ENCODE measurements at regions not wholly inside any gene's neighbourhood (a gene's known extent, or its start where the extent isn't known, plus 50 kb on each side); places are given as distances from the start of the nearest gene placed in this dataset.

DNA sequence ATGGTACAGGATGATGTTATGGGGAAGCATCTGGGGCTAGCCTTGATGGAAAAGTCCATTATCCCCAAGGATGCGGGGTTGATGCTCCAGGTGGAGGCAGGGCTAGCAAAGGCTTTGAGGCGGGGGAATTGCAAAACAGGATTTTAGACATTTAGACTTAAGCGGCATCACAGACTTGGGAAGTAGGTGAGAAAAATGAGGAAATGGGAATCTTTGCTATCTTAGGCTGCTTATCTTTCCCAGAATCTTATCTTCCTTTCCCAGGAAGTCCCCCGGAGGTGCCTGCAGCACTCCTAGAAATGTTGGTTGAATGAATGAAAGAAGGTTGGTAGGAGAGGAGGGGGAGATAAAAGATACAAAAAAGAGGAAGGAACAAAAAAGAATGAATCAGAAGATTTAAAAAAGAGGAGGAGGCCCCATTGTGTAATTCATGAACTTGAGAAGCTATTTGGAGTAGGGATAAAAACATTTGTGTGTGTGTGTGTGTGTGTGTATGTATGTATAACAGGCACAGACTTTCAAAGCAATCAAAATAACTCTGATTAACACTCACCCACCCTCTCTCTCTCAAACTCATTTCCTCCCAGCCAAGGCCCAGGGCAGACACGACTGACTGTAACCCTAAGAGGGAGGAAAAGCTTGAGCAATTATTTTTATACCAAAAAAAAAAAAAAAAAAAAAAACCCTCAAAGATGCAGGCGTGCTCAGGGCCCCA, 62.5 kb upstream of the TBX3 start:
- no peak overlapping the region for H3K4me3 ChIP-seq (ENCODE audit: low read depth in 1 of 3, low read length in 3 of 3)
- 59% methylated on average over 6 of the region's 6 CpGs for WGBS
- no peak overlapping the region for H3K9ac ChIP-seq (ENCODE audit: low read depth in 1 of 2, low read length in 2 of 2)

DNA sequence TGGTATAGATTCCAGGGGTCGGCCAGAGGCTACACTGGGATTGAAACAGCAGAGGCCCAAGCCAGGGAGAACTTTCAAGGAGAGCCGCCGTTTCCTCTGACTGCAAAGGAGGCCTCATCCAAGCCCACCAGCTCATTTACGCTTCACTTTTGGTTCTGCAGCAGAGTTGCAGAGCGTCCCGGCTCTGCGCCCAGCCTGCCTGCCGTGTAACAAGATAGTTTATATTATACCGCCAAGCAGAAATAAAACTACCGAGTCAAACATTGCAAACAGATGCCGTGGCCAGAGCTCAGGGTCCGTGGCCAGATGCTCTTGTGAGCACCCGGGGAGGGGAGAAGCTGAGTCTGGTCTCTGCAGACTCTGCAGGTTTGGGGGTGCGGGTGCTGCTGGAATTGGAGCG, 60.7 kb upstream of the TBX3 start:
- WGBS: 86% methylated on average over 15 of the region's 15 CpGs

More for the DNA sequence above, 62.5 kb upstream of the TBX3 start:
- no peaks in the 10 kb centered on the region for H3K9me3 ChIP-seq (ENCODE audit: control insufficient read depth in 4 of 4, low read length in 3 of 4)
- no peaks in the 10 kb centered on the region for H3K4me1 ChIP-seq (ENCODE audit: control insufficient read depth in 4 of 4, insufficient read depth in 4 of 4, low read length in 3 of 4)
- no peak for DNase-seq (ENCODE audit: low spot score)
- no peak overlapping the region for H3K27ac ChIP-seq (ENCODE audit: low read depth in 1 of 2, low read length in 2 of 2)
- no peaks in the 10 kb centered on the region for H3K36me3 ChIP-seq (ENCODE audit: control insufficient read depth in 4 of 4, insufficient read depth in 3 of 4, low read depth in 1 of 4, low read length in 3 of 4)
- TF ChIP-seq FOXA2 (IDR thresholded peaks at IDR 0.05) (no peak), EGR1 (IDR thresholded peaks at IDR 0.05; ENCODE audit: low read depth in 2 of 2) (no peak), NR2F2 (IDR thresholded peaks at IDR 0.05) (no peak), HNF4A (conservative IDR thresholded peaks at IDR 0.05) (no peak), GABPA (IDR thresholded peaks at IDR 0.05 in 1 of 2, conservative IDR thresholded peaks at IDR 0.05 in 1 of 2) (no peak), FOXA1 (IDR thresholded peaks at IDR 0.05) (no peak), YY1 (IDR thresholded peaks at IDR 0.05) (no peak), RXRA (IDR thresholded peaks at IDR 0.05) (no peak), HNF4G (IDR thresholded peaks at IDR 0.05) (no peak)
- TF ChIP-seq, protein P1, sequence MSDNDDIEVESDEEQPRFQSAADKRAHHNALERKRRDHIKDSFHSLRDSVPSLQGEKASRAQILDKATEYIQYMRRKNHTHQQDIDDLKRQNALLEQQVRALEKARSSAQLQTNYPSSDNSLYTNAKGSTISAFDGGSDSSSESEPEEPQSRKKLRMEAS (IDR thresholded peaks at IDR 0.05): no peak
- TF ChIP-seq, protein P2, sequence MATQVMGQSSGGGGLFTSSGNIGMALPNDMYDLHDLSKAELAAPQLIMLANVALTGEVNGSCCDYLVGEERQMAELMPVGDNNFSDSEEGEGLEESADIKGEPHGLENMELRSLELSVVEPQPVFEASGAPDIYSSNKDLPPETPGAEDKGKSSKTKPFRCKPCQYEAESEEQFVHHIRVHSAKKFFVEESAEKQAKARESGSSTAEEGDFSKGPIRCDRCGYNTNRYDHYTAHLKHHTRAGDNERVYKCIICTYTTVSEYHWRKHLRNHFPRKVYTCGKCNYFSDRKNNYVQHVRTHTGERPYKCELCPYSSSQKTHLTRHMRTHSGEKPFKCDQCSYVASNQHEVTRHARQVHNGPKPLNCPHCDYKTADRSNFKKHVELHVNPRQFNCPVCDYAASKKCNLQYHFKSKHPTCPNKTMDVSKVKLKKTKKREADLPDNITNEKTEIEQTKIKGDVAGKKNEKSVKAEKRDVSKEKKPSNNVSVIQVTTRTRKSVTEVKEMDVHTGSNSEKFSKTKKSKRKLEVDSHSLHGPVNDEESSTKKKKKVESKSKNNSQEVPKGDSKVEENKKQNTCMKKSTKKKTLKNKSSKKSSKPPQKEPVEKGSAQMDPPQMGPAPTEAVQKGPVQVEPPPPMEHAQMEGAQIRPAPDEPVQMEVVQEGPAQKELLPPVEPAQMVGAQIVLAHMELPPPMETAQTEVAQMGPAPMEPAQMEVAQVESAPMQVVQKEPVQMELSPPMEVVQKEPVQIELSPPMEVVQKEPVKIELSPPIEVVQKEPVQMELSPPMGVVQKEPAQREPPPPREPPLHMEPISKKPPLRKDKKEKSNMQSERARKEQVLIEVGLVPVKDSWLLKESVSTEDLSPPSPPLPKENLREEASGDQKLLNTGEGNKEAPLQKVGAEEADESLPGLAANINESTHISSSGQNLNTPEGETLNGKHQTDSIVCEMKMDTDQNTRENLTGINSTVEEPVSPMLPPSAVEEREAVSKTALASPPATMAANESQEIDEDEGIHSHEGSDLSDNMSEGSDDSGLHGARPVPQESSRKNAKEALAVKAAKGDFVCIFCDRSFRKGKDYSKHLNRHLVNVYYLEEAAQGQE (IDR thresholded peaks at IDR 0.05): no peak
- TF ChIP-seq, protein P3, sequence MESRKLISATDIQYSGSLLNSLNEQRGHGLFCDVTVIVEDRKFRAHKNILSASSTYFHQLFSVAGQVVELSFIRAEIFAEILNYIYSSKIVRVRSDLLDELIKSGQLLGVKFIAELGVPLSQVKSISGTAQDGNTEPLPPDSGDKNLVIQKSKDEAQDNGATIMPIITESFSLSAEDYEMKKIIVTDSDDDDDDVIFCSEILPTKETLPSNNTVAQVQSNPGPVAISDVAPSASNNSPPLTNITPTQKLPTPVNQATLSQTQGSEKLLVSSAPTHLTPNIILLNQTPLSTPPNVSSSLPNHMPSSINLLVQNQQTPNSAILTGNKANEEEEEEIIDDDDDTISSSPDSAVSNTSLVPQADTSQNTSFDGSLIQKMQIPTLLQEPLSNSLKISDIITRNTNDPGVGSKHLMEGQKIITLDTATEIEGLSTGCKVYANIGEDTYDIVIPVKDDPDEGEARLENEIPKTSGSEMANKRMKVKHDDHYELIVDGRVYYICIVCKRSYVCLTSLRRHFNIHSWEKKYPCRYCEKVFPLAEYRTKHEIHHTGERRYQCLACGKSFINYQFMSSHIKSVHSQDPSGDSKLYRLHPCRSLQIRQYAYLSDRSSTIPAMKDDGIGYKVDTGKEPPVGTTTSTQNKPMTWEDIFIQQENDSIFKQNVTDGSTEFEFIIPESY (IDR thresholded peaks at IDR 0.05): no peak
- TF ChIP-seq, protein P4, sequence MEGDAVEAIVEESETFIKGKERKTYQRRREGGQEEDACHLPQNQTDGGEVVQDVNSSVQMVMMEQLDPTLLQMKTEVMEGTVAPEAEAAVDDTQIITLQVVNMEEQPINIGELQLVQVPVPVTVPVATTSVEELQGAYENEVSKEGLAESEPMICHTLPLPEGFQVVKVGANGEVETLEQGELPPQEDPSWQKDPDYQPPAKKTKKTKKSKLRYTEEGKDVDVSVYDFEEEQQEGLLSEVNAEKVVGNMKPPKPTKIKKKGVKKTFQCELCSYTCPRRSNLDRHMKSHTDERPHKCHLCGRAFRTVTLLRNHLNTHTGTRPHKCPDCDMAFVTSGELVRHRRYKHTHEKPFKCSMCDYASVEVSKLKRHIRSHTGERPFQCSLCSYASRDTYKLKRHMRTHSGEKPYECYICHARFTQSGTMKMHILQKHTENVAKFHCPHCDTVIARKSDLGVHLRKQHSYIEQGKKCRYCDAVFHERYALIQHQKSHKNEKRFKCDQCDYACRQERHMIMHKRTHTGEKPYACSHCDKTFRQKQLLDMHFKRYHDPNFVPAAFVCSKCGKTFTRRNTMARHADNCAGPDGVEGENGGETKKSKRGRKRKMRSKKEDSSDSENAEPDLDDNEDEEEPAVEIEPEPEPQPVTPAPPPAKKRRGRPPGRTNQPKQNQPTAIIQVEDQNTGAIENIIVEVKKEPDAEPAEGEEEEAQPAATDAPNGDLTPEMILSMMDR (IDR thresholded peaks at IDR 0.05; ENCODE audit: low read depth, low read length, missing input control): no peak
- no peaks in the 10 kb centered on the region for H3K27me3 ChIP-seq (ENCODE audit: control insufficient read depth in 4 of 4, insufficient read depth in 4 of 4, low read length in 3 of 4)

More for the DNA sequence above, 60.7 kb upstream of the TBX3 start:
- Histone ChIP-seq H3K9me3 (ENCODE audit: control insufficient read depth in 4 of 4, low read length in 3 of 4) (no peaks in the 10 kb centered on the region), H3K27ac (ENCODE audit: low read depth in 1 of 2, low read length in 2 of 2) (no peak overlapping the region), H3K36me3 (ENCODE audit: control insufficient read depth in 4 of 4, insufficient read depth in 3 of 4, low read depth in 1 of 4, low read length in 3 of 4) (no peaks in the 10 kb centered on the region), H3K4me3 (ENCODE audit: low read depth in 1 of 3, low read length in 3 of 3) (no peak overlapping the region), H3K9ac (ENCODE audit: low read depth in 1 of 2, low read length in 2 of 2) (no peak overlapping the region), H3K4me1 (ENCODE audit: control insufficient read depth in 4 of 4, insufficient read depth in 4 of 4, low read length in 3 of 4) (no peaks in the 10 kb centered on the region), H3K27me3 (ENCODE audit: control insufficient read depth in 4 of 4, insufficient read depth in 4 of 4, low read length in 3 of 4) (no peaks in the 10 kb centered on the region)
- DNase-seq (ENCODE audit: low spot score): no peak
- TF ChIP-seq TAF1 (conservative IDR thresholded peaks at IDR 0.05) (no peak), JUND (IDR thresholded peaks at IDR 0.05) (no peak), SP1 (IDR thresholded peaks at IDR 0.05) (no peak)

All from liver (tissue), 8 donors.